H9 (cell line): ENCODE measurements at regions not wholly inside any gene's neighbourhood (a gene's known extent, or its start where the extent isn't known, plus 50 kb on each side); places are given as distances from the start of the nearest gene placed in this dataset.

ENCODE experiments used
- DNase-seq: peaks from one replicate; pipeline ENCODE4 v3.0.0-alpha.2; 2017
- H2AFZ ChIP-seq: one replicate; pipeline ENCODE4 v1.6.1; 2013; ENCODE audit warnings: mild to moderate bottlenecking, low read length, control low read depth, moderate library complexity
- H2AK5ac ChIP-seq: 2 replicates; pipeline ENCODE4 v1.6.1; 2013; ENCODE audit warnings: low read length, control low read depth, mixed read lengths; ENCODE audit not compliant: insufficient read length
- H2BK120ac ChIP-seq: one replicate; pipeline ENCODE4 v1.6.1; 2013; ENCODE audit warnings: low read depth, mild to moderate bottlenecking, low read length, control low read depth, inconsistent platforms; ENCODE audit not compliant: poor library complexity, severe bottlenecking
- H2BK12ac ChIP-seq: 2 replicates; pipeline ENCODE4 v1.6.1; 2013; ENCODE audit warnings: low read length, control low read depth, mixed read lengths, low read depth; ENCODE audit not compliant: insufficient read length
- H2BK15ac ChIP-seq: 2 replicates; pipeline ENCODE4 v1.6.1; 2013; ENCODE audit warnings: low read depth, low read length, control low read depth
- H2BK20ac ChIP-seq: one replicate; pipeline ENCODE4 v1.6.1; 2013; ENCODE audit warnings: low read depth, mild to moderate bottlenecking, low read length, control low read depth, inconsistent platforms; ENCODE audit not compliant: poor library complexity, severe bottlenecking
- H2BK5ac ChIP-seq: 2 replicates; pipeline ENCODE4 v1.6.1; 2013; ENCODE audit warnings: low read length, control low read depth, mixed read lengths; ENCODE audit not compliant: insufficient read length
- H3K14ac ChIP-seq: 2 replicates; pipeline ENCODE4 v1.6.1; 2013; ENCODE audit warnings: low read length, control low read depth; ENCODE audit not compliant: insufficient read depth
- H3K18ac ChIP-seq: 2 replicates; pipeline ENCODE4 v1.6.1; 2013; ENCODE audit warnings: low read depth, mild to moderate bottlenecking, mixed read lengths, low read length, control low read depth; ENCODE audit not compliant: insufficient read length
- H3K23ac ChIP-seq: 2 replicates; pipeline ENCODE4 v1.6.1; 2013; ENCODE audit warnings: low read length, control low read depth, mixed read lengths, low read depth; ENCODE audit not compliant: insufficient read length
- H3K23me2 ChIP-seq: 2 replicates; pipeline ENCODE4 v1.6.1; 2013; ENCODE audit warnings: low read depth, mild to moderate bottlenecking, mixed read lengths, low read length, control low read depth; ENCODE audit not compliant: insufficient read length, poor library complexity, severe bottlenecking
- H3K27ac ChIP-seq: 2 replicates; pipeline ENCODE4 v1.5.1; 2013; ENCODE audit warnings: low read length, control low read depth, mixed read lengths, low read depth; ENCODE audit not compliant: insufficient read length
- H3K27me3 ChIP-seq: 2 replicates; pipeline ENCODE4 v1.6.1; 2013; ENCODE audit warnings: low read length, control low read depth, inconsistent platforms; ENCODE audit not compliant: insufficient read depth
- H3K4ac ChIP-seq: 2 replicates; pipeline ENCODE4 v1.6.1; 2013; ENCODE audit warnings: low read depth, mild to moderate bottlenecking, control low read depth, inconsistent platforms, low read length, moderate library complexity
- H3K4me1 ChIP-seq: 2 replicates; pipeline ENCODE4 v1.6.1; 2013; ENCODE audit warnings: low read length, control low read depth, inconsistent platforms; ENCODE audit not compliant: insufficient read depth
- H3K4me2 ChIP-seq: 2 replicates; pipeline ENCODE4 v1.6.1; 2013; ENCODE audit warnings: low read length, control low read depth, mixed read lengths; ENCODE audit not compliant: insufficient read length, insufficient read depth
- H3K56ac ChIP-seq: 2 replicates; pipeline ENCODE4 v1.6.1; 2013; ENCODE audit warnings: low read depth, mild to moderate bottlenecking, mixed read lengths, low read length, control low read depth; ENCODE audit not compliant: insufficient read length
- H3K79me1 ChIP-seq: 2 replicates; pipeline ENCODE4 v1.6.1; 2013; ENCODE audit warnings: low read depth, mild to moderate bottlenecking, moderate library complexity, low read length, control low read depth, inconsistent platforms; ENCODE audit not compliant: insufficient read depth, poor library complexity, severe bottlenecking
- H3K79me2 ChIP-seq: 2 replicates; pipeline ENCODE4 v1.6.1; 2013; ENCODE audit warnings: low read length, control low read depth, inconsistent platforms; ENCODE audit not compliant: insufficient read depth
- H3K9ac ChIP-seq: 2 replicates; pipeline ENCODE4 v1.6.1; 2013; ENCODE audit warnings: low read length, control low read depth, mixed read lengths; ENCODE audit not compliant: insufficient read length; ENCODE audit errors: extremely low read depth
- H3K9me3 ChIP-seq: one replicate; pipeline ENCODE4 v1.6.1; 2013; ENCODE audit warnings: low read depth, low read length, inconsistent platforms; ENCODE audit not compliant: control insufficient read depth
- H3T11ph ChIP-seq: one replicate; pipeline ENCODE4 v1.6.1; 2013; ENCODE audit warnings: mild to moderate bottlenecking, low read length, control low read depth, inconsistent platforms
- H4K20me1 ChIP-seq: one replicate; pipeline ENCODE4 v1.6.1; 2013; ENCODE audit not compliant: control insufficient read depth, insufficient read length, insufficient read depth
- H4K5ac ChIP-seq: 2 replicates; pipeline ENCODE4 v1.6.1; 2013; ENCODE audit warnings: low read depth, mild to moderate bottlenecking, mixed read lengths, low read length, control low read depth; ENCODE audit not compliant: insufficient read length
- H4K8ac ChIP-seq: replicated peaks from 2 replicates; pipeline ENCODE4 v1.6.1; 2013; ENCODE audit warnings: low read length, control low read depth, mixed read lengths, low read depth; ENCODE audit not compliant: insufficient read length
- H4K91ac ChIP-seq: 2 replicates; pipeline ENCODE4 v1.6.1; 2013; ENCODE audit warnings: low read depth, mild to moderate bottlenecking, moderate library complexity, mixed read lengths, low read length, control low read depth; ENCODE audit not compliant: insufficient read length
- H3K27ac Mint-ChIP-seq, 3 experiments: 2 replicates in 2 of 3; 3 replicates in 1 of 3; pipeline ENCODE4 v1.8.0; 2020 to 2021; ENCODE audit warnings: mixed read lengths in 3 of 3, mild to moderate bottlenecking in 1 of 3, moderate library complexity in 1 of 3
- H3K27me3 Mint-ChIP-seq: 2 replicates; pipeline ENCODE4 v1.8.0; 2021; ENCODE audit warnings: low read depth, mild to moderate bottlenecking, moderate library complexity, mixed read lengths
- H3K36me3 Mint-ChIP-seq, 3 experiments: 2 replicates in 2 of 3; 3 replicates in 1 of 3; pipeline ENCODE4 v1.8.0; 2020 to 2021; ENCODE audit warnings: low read depth in 3 of 3, mixed read lengths in 3 of 3; ENCODE audit not compliant: insufficient read depth in 1 of 3
- H3K4me1 Mint-ChIP-seq, 2 experiments: 2 replicates each; pipeline ENCODE4 v1.8.0; 2020; ENCODE audit warnings: mixed read lengths in 2 of 2
- H3K4me3 Mint-ChIP-seq, 2 experiments: 2 replicates in 1 of 2; 3 replicates in 1 of 2; pipeline ENCODE4 v1.8.0; 2020 to 2021; ENCODE audit warnings: mild to moderate bottlenecking in 2 of 2, mixed read lengths in 2 of 2, moderate library complexity in 1 of 2
- H3K9me3 Mint-ChIP-seq, 2 experiments: 2 replicates in 1 of 2; 3 replicates in 1 of 2; pipeline ENCODE4 v1.8.0; 2020; ENCODE audit warnings: mild to moderate bottlenecking in 2 of 2, mixed read lengths in 2 of 2, moderate library complexity in 1 of 2
- WGBS: extraction: QIAGEN DNeasy Blood & Tissue Kit; methylation state at CpG from one replicate; pipeline ENCODE4 v1.1.7; 2013; ENCODE audit warnings: missing lambda C conversion rate, low lambda C conversion rate, mixed read lengths; ENCODE audit not compliant: insufficient read length; ENCODE audit errors: extremely low coverage; 5-methylcytosine and 5-hydroxymethylcytosine counted together
- TF ChIP-seq, protein P1 (sequence below): fragments of 200-600 bp; sonication (generic); conservative IDR thresholded peaks from 3 replicates; pipeline ENCODE4 v1.8.0; 2021; ENCODE audit warnings: antibody characterized with exemption, mild to moderate bottlenecking

DNA sequence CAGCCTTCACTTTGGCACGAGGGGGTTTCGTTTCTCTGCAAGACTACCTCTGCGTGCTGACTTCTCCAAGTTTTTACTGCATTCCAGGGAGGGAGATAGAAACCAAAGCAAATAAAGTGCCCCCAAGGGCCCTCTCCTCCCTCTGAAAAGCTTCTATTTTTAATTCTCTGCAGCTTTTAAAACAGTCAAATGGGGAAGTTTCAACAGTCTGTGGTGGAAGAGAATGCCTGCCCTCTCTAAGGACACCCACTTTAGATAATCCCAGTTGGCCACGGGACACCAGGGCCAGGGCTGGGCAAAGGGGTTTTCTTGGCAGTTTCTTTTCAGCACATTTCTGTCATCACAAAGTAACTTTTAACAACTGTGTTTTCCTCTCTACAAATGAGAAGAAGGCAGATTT lies 386.7 kb upstream of the NPVF start:
- no peak for DNase-seq
- Histone ChIP-seq H3K79me2 (no peaks in the 10 kb centered on the region), H3K23ac (no peak overlapping the region), H2BK15ac (no peak overlapping the region), H3K4me2 (no peak overlapping the region), H3T11ph (no peak overlapping the region), H3K18ac (no peak overlapping the region), H3K4me1 (no peaks in the 10 kb centered on the region), H3K9me3 (no peaks in the 10 kb centered on the region), H3K23me2 (no peaks in the 10 kb centered on the region), H3K14ac (no peak overlapping the region), H4K8ac (no peak overlapping the region), H3K79me1 (no peaks in the 10 kb centered on the region), H3K27me3 (no peaks in the 10 kb centered on the region), H4K91ac (no peak overlapping the region), H2AFZ (no peak overlapping the region), H3K4ac (no peak overlapping the region), H3K56ac (no peak overlapping the region), H2BK120ac (no peak overlapping the region), H2BK5ac (no peak overlapping the region), H3K27ac (no peak overlapping the region), H2BK12ac (no peak overlapping the region), H3K9ac (no peak overlapping the region), H2AK5ac (no peak overlapping the region), H4K20me1 (no peaks in the 10 kb centered on the region), H2BK20ac (no peak overlapping the region), H4K5ac (no peak overlapping the region)
- Mint-ChIP-seq H3K27ac (no peak overlapping the region), H3K27me3 (no peaks in the 10 kb centered on the region; the same call in 1 of the 2 replicates), H3K4me3 (no peak overlapping the region), H3K36me3 (peaks cover 0 to 11% (median 0%) of the 10 kb centered on the region in 3 experiments; a peak in 4 of 7 replicates), H3K4me1 (0 out of 4 replicates have a peak, but pooled peaks cover 0 to under 1% of the 10 kb centered on the region in 2 experiments), H3K9me3 (peaks cover 5 to 13% of the 10 kb centered on the region in 2 experiments; a peak in 4 of 5 replicates)
- WGBS, result no CpG with 5 or more reads among the region's 4 CpGs
- TF ChIP-seq, protein P1, sequence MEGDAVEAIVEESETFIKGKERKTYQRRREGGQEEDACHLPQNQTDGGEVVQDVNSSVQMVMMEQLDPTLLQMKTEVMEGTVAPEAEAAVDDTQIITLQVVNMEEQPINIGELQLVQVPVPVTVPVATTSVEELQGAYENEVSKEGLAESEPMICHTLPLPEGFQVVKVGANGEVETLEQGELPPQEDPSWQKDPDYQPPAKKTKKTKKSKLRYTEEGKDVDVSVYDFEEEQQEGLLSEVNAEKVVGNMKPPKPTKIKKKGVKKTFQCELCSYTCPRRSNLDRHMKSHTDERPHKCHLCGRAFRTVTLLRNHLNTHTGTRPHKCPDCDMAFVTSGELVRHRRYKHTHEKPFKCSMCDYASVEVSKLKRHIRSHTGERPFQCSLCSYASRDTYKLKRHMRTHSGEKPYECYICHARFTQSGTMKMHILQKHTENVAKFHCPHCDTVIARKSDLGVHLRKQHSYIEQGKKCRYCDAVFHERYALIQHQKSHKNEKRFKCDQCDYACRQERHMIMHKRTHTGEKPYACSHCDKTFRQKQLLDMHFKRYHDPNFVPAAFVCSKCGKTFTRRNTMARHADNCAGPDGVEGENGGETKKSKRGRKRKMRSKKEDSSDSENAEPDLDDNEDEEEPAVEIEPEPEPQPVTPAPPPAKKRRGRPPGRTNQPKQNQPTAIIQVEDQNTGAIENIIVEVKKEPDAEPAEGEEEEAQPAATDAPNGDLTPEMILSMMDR, result no peak
